ENCODE measurements at regions not wholly inside any gene's neighbourhood (a gene's known extent, or its start where the extent isn't known, plus 50 kb on each side); places are given as distances from the start of the nearest gene placed in this dataset.

GRCh38 chr14:97843066-97843465 is 1045.9 kb downstream of the VRK1 start:
- no peak for TF ChIP-seq REST (IDR thresholded peaks at IDR 0.05; ENCODE audit: borderline replicate concordance)
- no peak for TF ChIP-seq POLR2AphosphoS5 (IDR thresholded peaks at IDR 0.05)
- TF ChIP-seq CTCF (IDR thresholded peaks at IDR 0.05; ENCODE audit: poor library complexity, severe bottlenecking): no peak
- no peak for TF ChIP-seq EZH2 (IDR thresholded peaks at IDR 0.05; ENCODE audit: borderline replicate concordance, insufficient read depth, low read length, poor library complexity, severe bottlenecking)

All from neural cell (in vitro differentiated cells).